GM21737 (cell line): ENCODE measurements at regions not wholly inside any gene's neighbourhood (a gene's known extent, or its start where the extent isn't known, plus 50 kb on each side); places are given as distances from the start of the nearest gene placed in this dataset.

Experiments
- ATAC-seq: cut with Tn5 transposase; IDR thresholded peaks from one replicate; pipeline ENCODE4 v1.9.1; 2021; ENCODE audit warnings: mild to moderate bottlenecking, moderate library complexity; ENCODE audit not compliant: unreplicated experiment

DNA sequence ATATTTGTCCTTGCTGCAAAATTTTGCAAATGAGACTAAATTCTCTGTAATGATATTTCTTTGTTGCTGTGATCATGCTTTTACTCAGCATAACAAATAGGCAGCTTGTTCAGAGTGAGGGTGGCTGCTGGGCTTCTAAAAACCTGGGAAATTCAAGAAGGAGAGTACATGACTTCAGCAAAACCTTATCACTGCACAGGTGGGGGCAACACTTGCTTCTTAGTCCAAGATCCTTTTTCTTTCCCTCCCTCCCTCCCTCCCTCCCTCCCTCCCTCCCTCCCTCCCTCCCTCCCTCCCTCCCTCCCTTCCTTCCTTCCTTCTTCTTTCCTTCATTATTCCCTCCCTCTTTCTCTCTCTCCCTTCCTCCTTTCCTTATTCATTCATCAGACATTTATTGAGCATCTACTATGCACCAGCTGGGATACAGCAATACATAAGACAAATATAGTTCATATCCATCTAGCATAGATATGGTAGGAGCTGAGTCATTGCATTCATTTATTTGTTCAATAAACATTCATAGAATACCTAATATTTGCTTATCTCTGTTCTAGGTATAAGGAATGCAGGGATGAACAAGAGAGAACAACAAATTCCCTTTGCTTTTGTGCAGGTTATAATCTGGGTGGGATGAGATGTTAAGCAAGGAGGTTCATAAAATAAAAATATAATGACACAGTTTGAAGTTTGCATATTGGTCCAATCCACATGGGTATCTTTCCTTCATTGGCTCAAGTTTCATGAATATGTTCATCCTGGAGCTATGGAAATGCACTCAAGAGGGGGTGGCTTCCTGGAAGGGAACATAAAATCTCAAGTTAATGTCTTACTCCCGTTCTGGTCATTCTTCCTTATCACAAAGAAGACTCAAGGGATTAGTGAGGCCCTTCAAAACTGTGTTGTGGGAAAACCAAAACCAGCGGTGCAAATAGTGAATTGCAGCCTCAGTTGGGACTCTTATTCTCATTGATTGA is 210.7 kb downstream of the PDCD6IP start:
- ATAC-seq, result no peak

DNA sequence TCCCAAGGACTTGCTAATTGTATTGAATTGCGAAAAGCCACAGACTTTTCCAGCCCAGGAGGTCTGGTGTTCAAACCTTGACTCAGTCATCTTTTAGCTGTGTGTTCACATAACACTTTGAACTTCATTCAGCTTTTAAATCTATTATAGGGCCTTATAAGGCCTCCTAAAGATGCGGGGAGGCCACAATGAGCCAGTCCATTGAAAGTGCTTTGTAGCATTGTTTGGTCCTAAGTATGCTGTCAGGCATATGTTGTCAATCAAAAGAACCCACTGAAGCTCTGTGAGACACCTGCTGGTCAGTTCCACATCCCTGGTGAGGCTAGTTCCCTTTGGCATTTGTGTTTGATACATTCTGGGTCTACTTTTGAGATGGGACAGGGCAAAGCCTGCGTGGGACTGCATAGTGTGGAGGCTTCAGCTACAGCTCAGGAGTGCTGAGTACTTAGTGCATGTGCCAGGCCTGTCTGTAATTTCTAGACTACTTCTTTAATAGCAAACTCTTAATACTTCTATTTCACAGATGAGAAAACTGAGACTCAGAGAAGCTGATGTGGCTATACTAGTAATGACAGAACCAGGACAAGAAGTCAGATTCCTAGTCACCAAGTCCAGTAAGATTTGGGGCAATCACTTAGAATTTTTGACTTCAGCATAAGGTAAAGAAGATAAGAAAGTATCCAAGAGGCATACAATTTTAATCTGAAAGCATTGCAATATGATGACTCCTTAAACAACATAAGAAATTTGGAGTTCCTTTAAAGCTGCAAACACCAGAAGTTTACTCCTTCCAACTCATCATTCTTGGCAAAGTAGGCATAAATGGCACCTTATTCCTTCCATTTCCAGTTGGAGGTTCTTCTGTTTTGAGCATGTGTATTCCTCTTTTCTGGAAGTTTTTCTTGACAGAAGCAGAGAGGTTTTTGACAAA is 213.0 kb downstream of the PDCD6IP start:
- ATAC-seq, result no peak

DNA sequence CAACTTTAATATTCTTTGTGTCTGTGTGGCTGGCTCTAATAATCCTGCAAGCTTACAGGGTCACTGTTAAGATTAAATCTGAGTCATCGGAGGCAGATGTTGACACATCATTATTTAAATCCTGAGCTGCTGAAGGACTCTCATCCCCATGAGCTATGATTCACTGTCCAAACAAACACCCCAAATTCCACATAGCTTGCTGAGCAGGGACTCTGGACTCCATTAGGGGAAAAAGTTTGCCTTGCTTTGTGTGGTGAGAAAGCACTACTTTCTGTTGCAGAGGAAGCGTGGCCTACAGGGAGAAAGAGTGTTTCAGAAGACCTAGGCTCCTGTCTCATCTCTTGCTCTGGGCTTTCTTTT is 213.7 kb downstream of the PDCD6IP start:
- ATAC-seq, result no peak

DNA sequence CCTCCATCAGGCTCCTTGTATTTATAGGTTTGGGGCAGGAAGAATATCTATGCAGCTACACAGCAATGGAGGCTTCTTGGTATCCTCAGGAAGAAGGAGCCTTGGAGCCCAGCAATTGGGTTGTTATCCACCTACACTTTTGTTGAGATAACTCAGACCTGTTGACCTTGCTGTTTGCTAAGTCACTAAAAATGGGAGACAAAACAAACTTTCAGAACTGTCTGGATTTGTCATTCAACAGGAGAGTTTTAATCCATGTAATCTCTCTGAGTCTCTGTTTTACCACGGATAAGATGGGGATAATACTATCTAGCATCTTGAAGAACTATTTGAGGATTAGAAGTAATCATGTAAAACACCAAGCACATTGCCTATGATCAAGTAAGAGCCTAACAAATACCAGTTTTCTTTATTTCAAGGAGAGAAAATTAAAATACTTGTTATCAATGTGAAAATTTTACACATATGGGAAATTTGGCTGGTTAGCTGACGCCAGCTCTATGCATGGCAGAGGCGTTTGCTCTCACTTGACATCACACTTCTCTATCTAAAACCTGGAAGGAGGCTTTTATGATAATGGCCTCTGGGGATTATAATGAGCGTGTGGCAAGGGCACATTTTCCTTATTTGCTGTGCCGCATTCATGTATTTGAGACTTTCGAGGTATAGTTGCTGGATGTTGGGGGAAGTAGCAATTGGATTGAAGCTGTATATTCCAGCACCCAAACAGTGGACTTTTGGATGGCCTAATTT is 215.6 kb downstream of the PDCD6IP start:
- ATAC-seq, result no peak

DNA sequence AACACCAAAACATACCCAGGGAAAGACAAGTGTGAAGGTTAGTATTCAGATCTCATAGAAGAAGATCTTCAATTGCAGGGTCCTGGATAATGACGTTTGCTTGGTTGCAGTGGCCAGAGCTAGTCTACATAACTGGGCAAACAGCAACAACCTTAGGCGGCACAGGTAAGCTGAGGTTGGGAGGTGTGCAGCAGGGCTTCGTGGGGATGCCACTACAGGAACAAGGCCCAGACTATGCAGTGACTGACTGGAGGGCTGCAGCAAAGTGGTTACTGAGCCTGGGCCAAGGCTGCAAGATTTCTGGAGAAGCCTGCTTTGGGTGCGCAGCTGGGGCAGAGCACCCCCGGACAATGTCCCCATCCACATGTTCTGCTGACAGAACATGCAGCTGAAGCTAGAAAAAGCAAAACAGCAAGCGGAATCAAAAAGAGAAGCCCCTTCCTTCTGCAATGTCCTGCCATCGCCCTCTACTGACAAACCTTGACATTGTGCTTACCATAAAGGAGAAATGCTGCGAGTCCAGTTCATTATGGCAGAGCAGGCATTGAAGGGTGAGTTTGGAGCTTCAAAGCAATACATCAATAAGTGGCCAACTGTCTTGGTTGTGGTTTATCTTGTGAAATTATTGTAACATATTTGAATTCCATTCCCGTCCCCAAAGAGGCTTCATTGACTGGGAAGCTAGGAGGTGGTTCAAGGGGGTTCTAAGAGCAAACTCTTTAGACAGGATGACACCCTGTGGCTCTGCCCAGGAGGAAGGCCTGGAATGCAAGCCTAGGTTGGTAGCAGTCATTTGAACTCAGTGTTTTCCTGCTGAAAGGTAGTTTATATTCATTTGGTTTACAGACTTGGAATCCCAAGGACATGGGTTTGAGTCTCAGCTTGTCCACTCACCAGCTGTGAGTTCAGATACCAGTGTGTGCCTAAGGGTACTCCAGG is 217.0 kb downstream of the PDCD6IP start:
- no peak for ATAC-seq

DNA sequence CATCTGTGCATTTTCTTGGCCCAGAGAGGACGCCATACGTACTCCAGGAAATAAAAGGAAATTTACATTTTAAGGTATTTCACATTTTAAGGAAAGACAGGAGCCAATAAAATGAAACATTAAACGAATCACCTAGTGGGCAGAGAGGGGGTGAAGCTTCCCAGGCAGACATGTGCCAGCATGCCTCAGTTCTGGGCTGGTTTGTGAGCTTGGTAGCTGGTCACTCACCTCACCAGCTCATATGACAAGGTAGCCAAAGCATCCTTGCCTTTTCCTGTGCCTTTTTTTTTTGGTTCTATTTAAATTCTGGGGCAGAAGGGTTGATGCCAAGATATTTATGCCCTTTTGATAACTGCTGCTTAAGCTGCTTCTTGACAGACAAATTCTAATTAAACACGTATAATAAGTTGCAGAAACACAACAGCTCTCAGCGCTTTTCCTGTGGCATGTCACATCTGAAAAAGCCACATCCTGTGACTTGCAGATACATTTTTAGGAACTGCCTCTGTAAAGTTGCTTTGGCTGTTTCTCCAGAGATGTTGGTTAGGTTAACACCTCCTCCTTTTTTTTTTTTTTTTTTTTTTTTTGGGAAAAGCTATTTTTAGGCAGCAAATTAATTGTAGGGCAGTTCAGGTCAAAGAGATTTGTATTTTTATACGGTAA is 218.6 kb downstream of the PDCD6IP start:
- no peak for ATAC-seq

DNA sequence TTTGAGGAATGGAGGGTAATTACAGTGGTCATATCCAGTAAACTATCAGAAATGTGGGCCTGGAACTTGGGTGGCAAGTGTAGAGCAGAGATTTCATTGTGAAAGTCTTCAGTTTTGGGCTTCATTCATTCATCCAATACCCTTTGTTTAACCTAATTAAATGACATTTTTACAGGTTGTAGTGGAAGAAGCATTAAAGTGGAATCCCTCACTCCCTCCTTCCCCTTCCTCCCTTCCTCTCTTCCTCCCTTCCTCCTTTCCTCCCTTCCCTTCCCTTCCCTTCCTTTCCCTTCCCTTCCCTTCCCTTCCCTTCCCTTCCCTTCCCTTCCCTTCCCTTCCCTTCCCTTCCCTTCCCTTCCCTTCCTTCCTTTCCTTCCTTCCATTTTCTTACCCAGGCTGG is 219.3 kb downstream of the PDCD6IP start:
- no peak for ATAC-seq

DNA sequence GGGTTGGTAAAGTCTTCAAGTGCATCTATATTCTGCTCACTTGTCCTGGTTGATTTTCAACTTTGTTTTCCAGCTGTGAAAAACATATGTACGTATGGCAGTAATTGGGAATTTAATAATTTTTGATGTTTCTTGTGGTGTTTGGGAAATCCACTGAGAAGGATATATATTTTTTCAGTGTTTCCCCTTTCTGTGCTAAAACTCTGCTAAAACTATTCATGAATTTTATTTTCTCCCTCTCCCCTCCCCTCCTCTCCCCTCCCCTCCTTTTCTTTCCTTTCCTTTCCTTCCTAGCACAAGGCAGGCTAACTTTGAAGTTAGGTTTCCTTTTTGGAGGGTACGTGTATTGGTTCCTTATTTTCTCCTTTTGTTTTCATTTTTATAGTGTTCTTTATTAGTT is 220.7 kb downstream of the PDCD6IP start:
- ATAC-seq, result no peak

DNA sequence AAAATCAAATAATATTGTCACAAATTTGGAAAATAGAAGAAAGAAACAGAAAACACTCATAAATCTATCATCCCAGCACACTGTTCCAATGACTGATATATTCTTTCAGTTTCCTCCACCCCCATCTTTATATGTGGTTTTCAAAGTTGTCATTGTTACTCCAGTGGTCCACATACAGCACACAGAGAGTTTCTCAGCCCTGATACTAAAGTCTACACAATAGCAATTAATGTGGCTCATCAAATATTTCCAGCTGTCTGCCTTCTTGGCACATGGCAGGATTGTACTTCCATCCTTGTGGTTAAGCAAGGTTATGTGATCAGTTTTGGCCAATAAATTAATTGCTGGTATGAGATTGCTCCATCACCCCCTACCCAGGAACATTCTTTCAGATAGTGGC is 221.7 kb downstream of the PDCD6IP start:
- no peak for ATAC-seq

DNA sequence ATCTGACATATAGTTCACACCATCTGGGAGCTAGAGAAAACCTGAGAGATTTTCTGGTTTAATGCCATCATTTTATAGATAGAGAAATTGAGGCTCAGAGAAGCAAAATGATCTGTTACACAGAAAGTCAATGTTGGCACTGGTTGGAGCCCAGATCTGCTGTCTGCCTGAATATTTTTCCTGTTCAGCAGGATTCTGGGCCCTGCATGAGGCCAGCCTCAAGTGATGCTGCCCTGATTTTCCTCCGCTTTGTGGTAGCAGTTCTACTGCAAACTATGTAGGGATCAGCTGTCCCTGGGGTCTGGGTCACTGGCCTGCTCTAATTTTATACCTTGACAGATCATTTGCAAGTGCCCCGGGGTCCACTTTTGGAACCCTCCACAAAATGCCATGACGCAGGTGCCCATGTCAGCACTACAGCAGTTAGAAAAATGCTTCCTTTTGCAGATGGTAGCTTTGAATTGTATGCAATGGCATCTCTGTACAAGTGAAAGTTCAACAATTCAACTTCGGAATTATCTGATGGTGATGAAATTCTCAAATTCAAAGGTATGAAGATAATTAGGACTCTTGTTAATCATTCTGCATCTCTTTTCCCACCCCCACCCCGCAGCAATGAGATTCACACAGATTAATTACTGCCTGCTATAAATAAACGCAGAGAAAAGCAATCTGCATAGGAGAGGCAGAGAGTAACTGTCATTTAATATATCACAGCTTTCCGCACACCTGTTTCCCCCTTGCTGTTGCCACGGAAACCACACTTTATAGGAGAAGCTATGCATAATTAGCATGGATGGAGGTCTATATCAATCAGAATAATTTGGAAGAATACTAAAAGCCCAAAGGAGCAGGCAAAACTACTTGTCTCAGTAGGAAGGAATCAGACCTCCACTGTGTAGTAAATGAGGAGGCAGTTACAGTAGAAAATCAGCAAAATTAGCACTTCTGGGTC is 222.6 kb downstream of the PDCD6IP start:
- ATAC-seq, result no peak

DNA sequence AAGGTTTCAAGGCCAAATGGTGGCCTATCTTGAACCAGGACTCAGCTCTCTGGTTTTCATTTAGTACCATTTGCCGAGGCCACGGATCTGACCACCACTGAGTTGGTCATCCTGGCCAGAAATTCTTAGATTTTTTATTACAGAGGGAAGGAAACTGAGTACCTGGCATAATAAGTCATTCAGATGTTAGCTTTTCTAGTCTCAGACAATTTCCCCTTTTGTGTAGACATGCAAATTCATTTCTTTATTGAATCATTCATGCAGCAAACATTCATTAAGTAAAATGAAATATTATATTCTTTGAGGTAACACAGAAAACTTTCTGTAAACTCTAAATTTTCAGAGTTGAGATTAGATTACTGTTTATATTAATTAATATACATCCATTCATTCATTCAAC is 223.7 kb downstream of the PDCD6IP start:
- ATAC-seq, result no peak

DNA sequence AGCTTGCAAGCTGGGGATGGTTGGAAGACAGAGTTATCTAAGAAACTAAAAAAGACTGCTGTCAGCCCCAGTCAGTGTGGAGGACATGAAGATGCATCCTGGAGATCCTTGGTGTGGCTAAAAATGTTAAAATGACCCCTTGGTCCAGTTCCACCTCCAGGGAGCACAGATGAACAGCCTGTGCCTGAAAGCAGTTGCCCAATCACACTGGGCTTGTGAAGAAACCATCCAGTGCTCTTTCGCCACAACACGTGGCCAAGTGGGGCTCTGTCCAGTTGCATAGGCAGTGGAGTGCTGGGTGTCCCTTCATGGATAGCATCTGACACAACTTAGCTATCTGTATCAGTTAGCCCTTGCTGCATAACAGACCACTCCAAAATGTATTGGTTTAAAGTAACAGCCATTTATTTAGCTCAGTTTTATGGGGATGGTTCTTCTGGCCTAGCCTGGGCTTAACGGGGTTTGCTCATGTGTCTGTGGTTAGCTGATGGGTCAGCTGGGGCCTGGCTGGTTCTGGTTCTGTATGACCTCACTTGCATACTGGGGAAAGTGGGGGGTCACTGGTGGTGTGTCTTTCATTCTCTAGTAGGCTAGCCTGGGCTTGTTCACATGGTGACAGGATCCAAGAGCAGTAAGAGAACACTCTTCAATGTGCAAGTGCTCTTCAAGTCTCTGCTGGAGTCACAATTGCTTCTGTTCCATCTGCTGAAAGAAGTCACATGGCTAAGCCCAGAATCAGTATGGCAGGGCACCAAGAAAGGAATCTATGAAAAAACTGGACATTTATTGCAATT is 226.2 kb downstream of the PDCD6IP start:
- ATAC-seq, result no peak

DNA sequence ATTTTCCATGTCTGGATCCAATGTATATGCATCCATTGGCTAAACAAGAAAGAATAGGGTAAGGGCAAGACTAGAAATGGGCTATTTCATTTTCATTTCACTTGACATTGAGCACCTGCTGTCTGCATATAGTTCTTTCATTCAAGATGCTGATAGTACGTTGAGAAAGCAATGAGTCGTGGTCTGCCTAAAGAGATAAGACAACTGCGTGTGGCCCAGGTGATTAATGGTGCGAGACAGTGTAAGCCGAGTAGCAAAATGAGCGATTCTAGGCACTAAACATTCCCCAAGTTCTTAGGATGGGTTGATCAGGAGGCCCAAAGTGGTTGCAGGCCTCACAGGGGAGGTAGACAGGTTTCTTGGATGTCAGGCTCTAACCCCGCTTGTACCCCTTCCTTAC is 235.4 kb downstream of the PDCD6IP start:
- no peak for ATAC-seq

DNA sequence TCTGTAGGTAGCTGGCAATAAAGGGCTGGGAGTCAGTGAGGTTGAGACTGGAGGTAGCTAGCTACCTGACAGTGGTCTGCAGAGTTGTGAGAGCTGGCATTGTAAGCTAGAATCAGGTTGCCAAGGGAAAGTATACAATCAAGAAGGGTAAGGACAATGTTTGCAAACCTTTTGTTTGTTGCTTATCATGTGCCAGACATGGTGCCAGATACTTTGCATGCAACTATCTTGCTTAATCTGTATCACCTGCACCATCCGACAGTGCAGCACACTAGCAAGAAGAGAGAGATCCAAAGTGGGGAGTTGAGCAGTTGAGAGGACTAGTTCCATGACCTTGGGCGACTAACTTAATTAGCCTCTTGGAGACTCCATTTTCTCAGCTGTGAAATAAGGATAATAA is 236.4 kb downstream of the PDCD6IP start:
- no peak for ATAC-seq

DNA sequence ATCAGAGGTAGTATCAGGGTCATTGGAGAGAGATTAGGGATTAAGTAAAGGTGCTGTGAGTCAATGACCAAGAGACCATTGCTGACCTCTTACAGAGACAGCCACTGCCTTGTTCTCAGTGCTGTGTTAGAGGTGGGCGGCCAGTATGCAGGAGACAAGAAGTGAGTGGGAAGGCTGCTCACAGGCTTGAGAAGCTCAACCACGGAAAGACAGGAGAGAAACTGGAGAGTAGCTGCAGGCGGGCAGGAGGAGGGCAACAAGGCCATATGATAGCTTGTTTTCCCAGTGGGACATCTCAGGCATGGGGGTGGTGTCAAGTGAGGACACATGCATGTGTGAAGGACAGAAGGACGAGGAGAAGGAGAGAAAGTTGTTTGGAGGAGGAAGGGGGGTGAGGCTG is 237.3 kb downstream of the PDCD6IP start:
- no peak for ATAC-seq

DNA sequence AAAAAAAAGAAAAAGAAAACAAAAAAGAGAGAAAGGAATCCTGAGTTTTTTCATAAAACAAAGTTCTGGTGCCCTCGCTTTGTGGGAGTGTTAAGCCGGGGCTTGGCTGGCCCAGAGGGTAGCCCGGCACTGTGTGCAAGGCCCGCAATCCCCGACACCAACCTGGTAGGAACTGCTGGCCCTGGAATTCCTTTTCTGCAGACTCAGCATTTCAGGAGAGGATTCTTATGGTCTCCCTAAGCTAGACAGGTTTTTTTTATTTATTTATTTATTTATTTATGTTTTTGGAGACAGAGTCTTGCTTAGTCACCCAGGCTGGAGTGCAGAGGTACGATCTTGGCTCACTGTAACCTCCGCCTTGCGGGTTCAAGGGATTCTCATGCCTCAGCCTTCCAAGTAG is 238.8 kb downstream of the PDCD6IP start:
- no peak for ATAC-seq

DNA sequence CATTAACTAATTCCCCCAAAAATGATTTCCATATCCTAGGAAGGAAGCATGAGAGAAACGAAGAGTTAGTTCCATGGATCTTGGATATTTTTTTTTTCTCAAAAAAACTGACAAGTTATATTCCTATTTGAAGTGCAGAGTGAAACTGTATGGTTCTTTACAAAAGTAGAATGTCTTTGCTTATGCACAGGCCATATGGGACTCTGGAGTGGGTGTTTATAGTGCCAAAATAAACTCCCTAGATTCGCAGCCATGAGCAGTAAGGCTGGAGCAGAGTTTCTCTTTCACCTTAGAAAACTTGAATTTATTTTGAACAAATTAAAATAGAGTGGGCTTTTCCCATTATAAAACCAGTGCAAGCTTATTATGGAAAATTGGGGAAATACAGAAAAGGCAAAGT is 239.7 kb downstream of the PDCD6IP start:
- no peak for ATAC-seq

DNA sequence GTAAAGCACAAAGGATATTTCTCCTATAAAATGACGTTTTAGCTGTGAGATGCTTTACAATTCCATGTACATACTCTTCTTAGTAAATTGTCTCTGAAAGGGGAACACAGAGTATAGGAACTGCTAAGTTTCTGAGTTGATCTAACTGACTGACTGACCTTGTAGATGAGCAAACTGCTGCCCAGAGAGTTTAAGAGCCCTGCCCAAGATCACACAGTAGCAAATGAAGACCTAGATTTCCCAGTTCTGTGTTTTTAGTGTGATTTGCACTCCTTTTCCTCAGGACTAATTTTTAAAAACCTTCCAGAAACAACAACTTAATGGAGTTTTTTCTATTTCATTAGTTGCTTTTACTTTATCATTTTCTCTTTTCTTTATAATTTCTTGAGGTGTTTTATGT is 247.7 kb downstream of the PDCD6IP start:
- no peak for ATAC-seq
